Astrocyte of the hippocampus (primary cell): ENCODE measurements at regions not wholly inside any gene's neighbourhood (a gene's known extent, or its start where the extent isn't known, plus 50 kb on each side); places are given as distances from the start of the nearest gene placed in this dataset.

Experiments
- DNase-seq: peaks from one replicate; pipeline ENCODE4 v3.0.0; 2011; ENCODE audit warnings: low read depth, low spot score

DNA sequence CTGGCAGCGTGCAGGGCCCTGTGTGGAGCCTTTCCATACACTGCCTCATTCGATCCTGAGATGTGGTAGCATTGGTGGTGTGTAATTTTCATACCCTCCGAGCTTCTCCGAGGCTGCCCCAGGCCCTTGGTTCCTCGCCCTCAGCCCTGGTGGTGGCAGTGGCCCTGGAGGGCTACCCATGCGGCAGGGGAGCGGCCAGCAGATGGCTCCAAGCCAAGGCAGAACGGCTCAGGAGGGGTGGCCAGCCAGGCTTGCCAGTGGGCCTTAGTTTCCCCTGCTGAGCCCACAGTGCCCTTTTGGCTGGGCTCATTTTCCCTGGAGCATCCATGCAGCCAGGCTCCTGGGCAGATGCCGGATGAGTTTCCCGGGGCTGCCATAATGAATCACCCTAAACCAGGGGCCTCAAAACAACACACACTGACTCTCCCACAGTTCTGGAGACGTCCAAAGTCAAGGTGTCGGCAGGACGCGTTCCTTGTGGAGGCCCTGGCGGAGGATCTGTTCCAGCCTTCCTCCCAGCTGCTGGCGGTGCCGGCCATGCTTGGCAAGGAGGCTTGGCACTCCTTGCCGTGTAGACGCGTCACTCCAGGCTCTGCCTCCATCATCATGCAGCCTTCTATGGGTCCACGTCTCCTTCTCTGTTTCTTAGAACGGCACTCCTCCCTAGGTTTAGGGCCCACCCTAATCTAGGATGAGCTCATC, 158.8 kb upstream of the GSE1 start:
- DNase-seq = no peak

DNA sequence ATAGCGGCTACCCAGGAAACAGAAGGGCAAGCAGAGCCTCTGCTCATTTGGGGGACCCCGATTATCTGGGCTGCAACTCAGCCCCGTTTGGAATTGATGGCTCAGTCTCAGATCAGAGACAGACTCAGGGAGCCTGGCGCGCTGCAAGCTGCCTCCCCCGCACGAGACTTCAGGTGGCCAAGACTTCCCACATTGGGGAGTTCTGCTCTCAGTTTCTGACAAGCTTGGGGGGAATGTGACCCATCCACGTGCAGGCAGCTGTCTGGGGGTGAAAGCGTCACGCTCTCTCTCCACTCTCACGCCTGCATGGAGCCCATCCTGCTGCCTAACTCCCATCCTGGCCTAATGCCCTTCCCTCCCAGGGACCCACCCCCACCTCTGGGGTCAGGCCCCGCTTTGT, 157.6 kb upstream of the GSE1 start:
- no peak for DNase-seq

DNA sequence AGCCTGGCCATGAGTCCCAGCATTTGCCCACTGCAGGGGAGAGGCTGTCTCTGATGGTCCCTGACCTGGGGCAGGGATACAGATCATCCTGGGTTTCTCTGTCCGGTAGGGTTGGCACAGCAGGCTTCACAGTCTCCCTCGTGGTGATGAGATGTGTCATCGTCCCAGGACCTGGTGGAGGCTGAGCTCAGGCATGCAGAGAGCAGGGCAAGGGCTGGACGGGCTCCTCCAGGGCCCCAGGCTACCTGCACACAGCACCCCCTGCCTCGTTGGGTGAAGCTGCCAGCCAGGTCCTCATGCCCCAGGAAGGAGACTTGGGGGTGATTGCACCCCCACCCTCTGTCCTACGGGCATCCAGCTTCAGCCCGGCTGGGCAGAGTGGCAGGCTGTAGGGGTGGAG, 155.8 kb upstream of the GSE1 start:
- peak; percentile 40 for DNase-seq

DNA sequence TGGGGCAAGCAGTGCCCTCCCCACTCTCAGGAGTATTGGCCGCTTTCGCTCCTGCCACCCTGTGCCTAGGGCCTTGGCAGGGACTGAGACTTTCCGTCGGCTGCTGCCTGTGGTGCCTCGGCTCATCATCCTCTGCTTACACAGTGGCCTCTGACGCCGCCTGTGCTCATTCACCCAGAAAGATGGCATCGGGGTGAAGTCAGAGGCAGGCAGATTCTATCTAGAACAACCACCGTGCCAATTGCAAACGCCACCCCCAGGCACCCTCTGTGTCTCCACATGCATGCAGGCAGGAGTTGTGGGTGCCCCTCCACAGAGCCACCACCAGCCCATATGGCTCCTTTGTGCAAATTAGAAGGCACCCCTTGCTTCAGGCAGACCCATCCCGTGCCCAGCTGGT, 154.2 kb upstream of the GSE1 start:
- no peak for DNase-seq

DNA sequence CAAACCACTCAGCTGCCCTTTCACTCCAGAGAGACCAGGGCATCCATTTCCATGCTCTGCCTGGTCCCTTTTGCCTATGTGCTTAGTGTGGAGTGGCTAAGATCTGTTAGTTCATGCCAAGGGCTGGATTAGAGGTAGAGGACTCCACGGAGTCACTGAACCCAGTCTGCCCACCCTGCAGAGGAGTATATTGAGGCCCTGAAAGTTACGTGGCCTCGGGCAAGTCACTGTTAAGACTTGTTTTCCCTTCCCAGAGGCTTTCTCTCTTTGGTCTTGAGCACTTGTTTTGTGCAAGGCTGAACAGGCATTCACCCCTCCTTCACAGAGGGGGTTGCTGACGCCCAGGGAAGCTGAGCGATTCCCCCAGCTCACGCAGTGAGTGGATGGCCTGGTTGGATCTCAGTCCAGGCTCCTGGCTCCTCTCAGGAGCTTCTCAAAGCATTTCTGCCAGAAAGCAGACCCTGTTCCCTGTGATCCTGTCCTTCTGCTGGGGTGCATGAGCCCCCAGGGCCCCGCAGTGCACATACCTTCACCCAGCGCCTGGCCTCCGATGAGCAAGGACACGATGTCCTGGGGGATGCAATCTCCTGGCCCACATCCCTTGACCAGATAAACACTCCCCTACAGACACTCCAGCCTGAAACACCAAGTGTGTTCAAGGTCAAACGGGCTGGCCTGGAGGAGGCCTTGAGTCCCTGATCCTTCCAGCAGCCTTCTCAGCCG, 153.4 kb upstream of the GSE1 start:
- no peak for DNase-seq

DNA sequence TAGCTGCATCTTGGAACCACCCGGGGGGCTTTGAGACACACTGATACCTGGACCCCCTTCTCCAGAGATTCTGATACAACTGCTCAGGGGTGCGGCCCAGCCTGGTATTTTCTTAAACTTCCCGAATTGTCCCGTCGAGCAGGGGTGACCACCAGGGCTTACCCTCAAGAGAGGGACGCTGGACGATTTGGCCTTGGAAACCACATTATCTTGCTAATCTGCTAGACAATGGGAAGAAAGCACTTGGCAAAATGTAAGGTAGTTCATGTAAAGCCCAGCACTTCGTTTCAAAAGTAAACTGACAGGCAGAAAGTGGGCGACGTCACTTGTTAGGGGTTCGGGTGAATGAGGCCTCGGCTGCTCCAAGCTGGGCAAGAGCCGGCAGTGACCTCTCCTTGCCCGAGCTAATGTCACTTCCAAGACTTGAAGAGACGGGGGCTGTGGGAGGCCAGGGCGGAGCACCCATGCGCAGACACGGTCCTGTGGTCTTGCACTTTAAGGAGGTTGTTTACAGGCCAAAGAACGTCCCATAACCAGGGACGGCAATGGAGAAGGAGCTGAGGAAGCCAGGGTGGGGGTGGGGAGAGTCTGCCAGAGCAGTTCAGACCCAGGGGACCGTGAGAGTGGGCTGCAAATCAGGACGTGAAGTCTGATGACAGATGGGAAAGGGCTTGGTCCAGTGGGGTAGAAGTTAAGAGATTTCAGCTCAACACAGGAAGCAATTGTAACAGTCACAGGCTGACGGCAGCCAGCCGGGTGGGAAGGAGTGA, 152.7 kb upstream of the GSE1 start:
- DNase-seq = peak; percentile 34

DNA sequence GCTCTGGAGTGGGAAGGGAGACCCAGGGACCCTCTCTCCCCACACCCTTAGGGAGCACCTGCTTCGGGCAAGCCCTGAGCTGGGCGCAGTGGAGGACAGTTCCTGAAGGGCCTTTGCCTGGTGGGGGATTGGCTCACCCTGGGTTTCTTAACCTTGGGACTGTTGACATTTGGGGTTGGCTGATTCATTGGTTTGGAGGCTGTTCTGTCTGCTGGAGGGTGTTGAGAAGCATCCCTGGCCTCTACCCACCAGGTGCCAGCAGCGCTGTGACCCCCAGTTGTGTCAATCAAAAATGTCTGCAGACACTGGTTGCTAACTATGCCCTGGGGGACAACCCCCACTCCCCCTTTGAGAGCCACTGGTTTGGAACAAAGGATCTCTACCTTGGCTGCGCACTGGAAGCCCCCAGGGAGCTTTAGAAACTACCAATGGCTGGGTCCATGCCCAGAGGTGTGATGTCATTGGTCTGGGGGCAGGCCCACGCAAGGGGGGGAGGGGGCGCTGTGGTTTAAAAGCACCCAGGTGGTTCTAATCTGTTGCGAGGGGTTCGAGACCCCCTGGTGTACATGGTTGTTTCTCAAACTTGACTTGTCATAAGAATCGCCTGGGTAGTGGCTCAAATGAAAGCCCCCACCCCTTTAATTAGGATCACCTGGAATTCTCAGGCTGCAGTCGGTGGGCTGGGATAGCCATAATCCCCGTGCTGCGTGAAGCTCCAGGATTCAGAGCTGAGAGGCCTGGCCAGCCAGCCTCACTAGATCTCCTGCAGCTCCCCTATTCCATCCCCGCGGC, 151.9 kb upstream of the GSE1 start:
- DNase-seq = peak; percentile 63

DNA sequence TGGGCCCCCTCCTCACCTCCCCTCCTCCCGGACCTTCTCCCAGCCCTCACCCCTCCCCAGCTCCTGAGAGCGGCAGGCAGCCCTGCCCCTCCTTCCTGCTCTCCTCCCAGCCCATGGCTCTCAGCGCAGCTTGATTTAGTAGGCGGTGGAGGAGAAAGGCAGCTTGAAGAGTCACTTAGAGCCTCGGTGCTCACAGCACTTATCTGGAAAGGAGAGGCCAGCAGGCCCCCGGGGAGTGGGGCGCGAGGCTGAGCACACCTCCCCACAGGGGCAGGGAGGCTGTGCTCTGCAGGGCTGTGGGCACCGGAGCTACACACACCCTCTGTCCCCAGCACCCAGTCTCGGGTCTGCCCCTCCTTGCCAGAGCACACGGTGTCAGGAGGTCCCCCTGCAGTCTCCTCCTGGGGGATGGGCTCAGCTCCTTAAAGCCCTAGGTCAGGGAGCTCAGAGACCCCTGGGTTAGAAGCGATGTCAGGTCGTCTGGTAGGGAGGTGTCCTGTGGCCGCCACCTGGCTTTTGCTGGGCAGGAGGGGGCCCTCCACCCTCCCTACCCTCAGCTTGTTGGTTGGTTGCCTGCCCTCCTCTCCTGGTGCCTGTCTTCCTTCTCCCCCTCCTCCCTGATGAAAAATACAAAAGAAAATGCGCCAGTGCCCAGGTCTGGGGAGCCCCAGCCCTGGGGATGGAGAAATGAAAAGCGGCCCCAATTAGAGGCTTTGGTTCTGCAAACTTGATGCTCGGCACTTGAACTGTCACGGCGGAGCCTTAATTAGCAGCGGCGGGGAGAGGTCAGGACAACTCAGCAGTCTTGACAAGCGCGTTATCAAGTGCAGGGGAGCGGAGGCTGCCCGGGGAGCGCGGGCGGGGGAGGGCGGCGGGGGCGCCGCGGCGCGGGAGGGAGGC, 151.1 kb upstream of the GSE1 start:
- peak; percentile 70 for DNase-seq

DNA sequence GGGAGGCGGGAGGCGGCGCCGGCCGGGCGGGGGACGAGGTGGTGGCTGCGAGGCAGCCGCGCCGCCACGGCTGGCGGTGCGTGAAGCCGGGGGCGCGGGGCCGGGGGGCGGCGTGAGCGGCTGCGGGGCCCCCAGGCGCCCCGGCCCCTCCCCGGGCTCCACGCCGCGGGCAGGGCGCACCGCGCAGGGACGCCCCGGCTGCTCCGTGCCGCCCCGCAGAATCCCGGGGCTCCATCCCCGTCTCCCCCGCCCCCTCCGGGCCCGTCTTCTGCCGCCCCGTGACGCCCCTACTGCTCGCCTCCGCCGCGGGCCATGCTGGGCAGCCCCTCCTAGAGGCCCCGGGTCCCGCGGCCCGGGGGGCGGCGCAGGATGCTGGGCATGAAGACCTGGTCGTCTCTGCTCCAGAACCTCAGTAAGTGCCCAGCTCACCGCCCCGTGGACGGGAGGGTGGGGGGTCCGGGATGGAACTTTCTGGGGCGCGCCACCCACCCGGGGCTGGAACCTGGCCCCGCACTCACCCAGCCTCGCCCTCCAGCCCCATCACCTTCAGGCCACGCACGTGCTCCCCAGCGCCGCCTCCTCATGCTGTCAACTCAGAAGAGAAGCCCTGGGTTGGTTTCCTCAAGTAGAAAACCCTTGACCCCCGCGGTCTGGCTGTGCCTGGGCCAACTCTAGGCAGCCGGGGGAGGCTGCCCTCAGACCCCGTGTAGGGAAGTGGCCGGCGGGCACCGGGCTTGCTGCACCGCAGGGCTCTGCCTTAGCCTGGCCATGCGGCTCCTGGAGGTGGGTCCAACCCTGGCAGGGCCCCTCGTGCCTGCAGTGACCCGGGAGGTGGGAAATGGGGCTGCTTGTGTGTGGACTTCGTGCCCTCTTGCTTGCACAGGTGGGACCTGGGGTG, 150.2 kb upstream of the GSE1 start:
- DNase-seq = no peak

DNA sequence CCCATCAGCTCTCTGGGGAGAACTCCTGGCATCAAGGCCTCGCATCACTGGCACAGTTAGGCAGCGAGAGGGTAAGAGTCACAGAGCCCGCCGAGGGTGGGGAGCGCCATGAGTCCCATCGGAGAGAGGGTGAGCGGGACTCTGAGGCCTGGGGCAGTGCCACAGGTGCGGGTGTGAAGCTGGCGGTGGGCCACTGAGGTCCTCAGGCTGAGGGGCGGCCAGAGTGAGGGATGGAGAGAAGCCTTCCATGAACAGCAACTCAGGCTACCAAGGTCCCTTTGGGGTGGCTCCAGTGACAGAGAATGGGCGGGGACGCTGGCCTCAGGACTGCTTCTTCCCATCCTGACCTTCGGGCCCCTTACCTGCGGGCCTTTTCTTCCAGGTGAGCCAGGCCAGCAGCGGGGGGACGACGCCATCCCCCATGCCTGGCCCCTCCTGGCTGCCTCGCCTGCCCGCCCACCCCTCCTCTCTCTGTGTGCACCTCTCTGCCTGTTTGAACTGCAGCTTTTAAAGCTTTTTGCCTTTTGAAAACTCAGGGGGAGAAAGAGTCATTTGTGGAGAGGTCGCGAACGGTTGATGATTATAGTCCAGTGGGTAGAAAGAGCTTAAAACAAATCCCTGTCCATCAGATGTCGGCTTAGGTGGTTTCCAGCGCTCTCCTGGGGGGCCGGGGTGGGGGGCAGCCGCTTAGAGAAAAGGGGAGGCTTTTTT, 149.3 kb upstream of the GSE1 start:
- DNase-seq = no peak

DNA sequence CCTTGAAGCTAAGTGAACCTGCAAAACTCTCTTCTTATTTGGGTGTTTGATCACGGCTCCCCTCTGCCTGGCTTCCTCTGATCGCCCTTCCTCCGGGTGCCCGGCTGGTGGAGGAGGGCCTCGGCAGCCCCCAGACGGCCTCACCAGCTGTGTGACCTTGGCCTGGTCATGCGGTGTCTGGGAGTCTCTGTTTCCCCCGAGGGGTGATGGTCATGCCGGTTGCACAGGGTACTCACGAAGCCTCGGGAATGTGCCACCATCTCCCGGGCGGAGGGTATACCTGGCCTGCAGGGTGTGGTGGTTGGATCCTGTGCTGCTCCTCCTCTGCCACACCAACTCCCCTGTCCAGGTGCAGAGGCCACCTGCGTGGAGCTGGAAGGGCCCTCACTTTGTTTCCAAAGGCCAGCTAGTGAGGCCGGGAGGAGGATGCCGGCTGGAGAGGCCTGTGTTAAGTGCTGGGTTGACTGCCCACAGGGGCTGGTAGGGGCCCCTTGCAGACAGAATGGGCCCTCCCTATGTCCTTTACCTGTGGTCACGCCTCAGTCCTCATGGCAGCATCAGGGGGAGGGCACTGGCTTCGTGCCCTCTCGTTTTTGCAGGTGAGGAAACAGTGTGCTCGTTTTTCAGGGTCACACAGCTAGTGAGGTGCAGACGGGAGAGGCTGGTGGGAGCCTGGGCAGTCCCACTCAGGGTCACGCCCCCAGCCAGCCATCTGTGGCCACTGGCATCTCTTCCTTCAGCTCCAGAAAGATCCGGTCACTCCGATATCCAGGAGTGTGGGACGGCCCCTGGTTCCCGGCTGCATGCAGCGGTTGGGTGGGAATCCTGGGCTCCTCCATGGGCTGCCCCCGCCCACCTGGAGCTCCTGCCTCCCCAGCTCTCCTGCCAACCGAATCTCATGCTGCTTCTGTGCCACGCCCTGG, 148.5 kb upstream of the GSE1 start:
- DNase-seq = no peak

DNA sequence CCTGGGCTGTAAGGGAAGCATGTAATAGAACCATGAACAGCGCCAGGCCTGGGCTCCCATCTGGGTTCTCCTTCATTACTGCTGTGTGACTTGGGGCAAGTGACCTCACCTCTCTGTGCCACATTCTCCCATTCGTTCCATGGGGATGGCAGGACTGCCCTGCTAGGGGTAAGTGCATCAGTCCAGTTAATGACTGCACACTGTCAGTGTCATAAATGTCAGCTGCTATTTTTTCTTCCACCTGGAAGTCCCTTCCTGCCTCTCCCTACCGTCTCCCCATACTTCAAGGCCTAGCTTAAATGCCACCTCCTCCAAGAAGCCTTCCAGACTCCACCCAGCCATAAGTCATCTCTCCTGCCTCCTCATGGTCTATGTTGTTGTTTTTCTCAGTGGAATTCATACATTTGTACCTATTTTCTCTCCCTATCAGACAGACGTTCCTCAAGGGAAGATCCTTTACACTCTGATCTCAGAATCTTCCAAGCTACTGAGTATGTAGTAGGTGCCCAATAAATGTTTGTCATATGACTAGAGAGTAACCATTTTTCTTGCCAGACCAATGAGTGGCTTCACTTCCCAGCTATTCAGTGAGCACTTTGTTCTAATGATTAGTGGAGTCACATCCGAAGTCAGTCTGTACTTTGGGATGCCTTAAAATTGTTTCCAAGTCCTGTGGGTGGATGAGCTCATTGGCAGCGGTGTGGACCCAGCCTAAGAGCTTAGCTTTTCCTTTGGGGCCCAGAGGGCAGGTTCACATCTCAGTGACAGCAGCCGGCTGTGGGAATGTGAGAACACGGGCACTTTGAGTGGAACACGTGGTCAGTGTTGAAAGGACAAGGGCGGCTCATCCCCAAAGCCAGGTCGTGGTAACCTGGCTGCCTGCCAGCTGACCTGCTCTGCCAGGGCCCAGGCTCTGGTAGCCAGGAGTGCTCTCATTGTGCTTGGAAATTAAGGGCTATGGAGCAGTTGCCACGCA, 147.5 kb upstream of the GSE1 start:
- peak; percentile 53 for DNase-seq

DNA sequence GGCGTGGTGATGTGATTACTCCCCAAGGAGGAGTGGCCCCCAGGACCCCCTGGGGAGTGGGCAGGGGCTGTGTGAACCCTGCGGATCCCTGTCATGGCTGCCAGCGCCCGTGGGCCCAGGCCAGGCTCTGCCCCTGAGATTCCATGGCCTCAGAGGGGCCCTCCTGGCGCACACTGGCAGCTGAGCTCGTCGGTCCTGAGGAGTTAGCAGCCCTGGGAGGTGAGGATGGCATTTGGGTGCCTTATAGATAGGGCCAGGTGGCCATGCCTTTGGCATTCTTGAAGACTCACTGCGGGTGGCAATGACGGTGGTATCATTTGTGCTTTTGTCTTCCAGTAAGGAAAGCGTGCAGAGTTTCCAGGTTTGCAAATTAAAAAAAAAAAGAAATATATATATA, 146.8 kb upstream of the GSE1 start:
- no peak for DNase-seq

DNA sequence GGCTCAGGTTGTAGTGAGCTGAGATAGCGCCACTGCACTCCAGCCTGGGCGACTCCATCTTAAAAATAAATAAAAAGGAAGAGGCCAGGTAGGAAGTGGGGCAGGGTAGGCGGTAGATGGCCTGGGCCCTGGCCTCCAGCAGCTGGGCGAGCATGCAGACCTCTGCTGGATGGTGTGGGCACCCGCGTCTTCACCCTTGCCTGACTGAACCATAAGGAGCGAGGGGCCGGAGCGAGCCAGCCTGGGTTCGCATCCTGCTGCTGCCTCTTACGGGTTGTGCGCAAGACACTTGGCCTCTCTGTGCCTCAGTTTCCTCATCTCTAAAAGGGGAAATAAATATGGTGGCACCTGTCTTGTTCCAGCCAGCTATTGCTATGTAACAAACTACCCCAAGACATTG, 146.1 kb upstream of the GSE1 start:
- DNase-seq = no peak

DNA sequence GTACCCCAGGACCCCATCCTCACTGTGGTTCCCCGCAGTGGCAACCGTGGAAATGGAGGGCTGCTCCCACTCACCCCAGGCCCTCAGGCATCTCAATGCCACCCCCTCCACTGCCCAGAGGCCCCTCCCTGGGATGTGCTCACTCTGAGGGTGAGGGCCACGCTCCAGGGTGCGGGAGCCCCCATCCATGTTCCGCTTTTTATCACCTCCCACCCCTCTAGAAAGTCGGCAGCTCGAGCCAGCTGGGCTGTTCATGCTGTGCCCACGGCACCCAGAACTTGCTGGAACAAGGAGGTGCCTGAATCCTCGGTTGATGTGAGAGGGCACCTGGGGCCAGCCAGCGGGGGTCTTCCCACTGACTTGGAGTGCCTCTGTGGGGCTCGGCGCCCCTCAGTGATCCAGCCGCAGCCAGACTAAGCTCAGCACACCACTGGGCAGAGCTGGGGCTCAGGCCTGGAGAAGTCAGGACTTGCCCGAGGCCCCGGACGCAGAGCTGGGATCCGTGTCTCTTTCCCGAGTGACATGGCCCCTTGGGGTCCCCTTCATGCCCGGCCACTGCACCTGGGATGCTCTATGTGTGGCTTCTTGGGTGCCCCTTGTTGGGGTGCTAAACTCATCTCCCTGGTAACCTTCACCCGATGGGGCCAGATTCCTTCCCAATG, 143.1 kb upstream of the GSE1 start:
- no peak for DNase-seq

DNA sequence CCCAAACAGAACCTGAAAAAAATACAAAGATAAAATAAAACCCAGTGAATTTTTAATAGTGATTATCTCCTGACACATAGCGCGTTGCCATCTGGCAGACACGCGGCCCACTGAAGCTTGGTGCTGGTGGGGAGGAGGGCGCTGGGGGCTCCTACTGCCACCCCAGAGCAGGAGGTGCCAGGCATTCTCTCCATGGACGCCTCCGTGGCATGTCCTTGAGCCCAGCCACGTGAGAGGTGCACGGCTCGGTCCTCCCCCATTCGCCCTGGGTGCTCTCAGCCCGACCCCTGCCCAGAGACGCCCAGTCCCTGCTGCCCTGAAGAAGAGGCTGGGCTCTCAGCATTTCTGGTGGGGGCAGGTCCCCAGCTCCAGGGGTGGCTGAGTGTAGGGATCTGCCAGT, 142.2 kb upstream of the GSE1 start:
- no peak for DNase-seq
